DND-41 (cell line): ENCODE measurements at regions not wholly inside any gene's neighbourhood (a gene's known extent, or its start where the extent isn't known, plus 50 kb on each side); places are given as distances from the start of the nearest gene placed in this dataset.
"Not testable (repeated sequence)": the region's sequence is repeated elsewhere in the genome, so short reads cannot be mapped to it uniquely, and the experiment has no call there.

Experiments
- ATAC-seq: fragments of 200-7000 bp; cut with Tn5 transposase; 3 replicates; pipeline ENCODE4 v1.9.1; 2021; ENCODE audit warnings: low read depth; ENCODE audit not compliant: insufficient read depth
- DNase-seq: peaks from one replicate; pipeline ENCODE4 v3.0.0-alpha.2; 2020
- H2AFZ ChIP-seq: 2 replicates; pipeline ENCODE4 v1.6.0; 2012; ENCODE audit warnings: low read depth, low read length
- H3K27ac ChIP-seq: 2 replicates; pipeline ENCODE4 v1.5.1; 2012; ENCODE audit warnings: low read length, inconsistent platforms
- H3K27me3 ChIP-seq: fragments of 200-600 bp; sonication (generic); 2 replicates; pipeline ENCODE4 v1.6.0; 2012; ENCODE audit warnings: low read length, mild to moderate bottlenecking, inconsistent platforms; ENCODE audit not compliant: insufficient read depth, poor library complexity
- H3K36me3 ChIP-seq: 2 replicates; pipeline ENCODE4 v1.5.1; 2012; ENCODE audit warnings: low read length, inconsistent platforms; ENCODE audit not compliant: insufficient read depth
- H3K4me1 ChIP-seq: 2 replicates; pipeline ENCODE4 v1.5.1; 2012; ENCODE audit warnings: mild to moderate bottlenecking, low read length; ENCODE audit not compliant: insufficient read depth
- H3K4me2 ChIP-seq: 2 replicates; pipeline ENCODE4 v1.6.0; 2012; ENCODE audit warnings: mild to moderate bottlenecking, moderate library complexity, low read length, inconsistent platforms; ENCODE audit not compliant: insufficient read depth
- H3K4me3 ChIP-seq, 2 experiments: fragments of 200-600 bp in 1 of 2; shearing (Covaris generic) in 1 of 2; 2 replicates each; pipeline ENCODE4 v1.5.1; 2012 to 2016; ENCODE audit warnings: inconsistent platforms in 2 of 2, low read length in 2 of 2, mild to moderate bottlenecking in 2 of 2, low read depth in 1 of 2, moderate library complexity in 1 of 2
- H3K79me2 ChIP-seq: 2 replicates; pipeline ENCODE4 v1.6.0; 2012; ENCODE audit warnings: low read length, inconsistent platforms; ENCODE audit not compliant: insufficient read depth
- H3K9ac ChIP-seq: 2 replicates; pipeline ENCODE4 v1.6.0; 2012; ENCODE audit warnings: low read depth, mild to moderate bottlenecking, inconsistent platforms, low read length, moderate library complexity
- H3K9me3 ChIP-seq: 2 replicates; pipeline ENCODE4 v1.5.1; 2012; ENCODE audit warnings: low read length, moderate library complexity, mild to moderate bottlenecking, inconsistent platforms; ENCODE audit not compliant: insufficient read depth, severe bottlenecking
- H4K20me1 ChIP-seq: 2 replicates; pipeline ENCODE4 v1.6.0; 2012; ENCODE audit warnings: low read length; ENCODE audit not compliant: insufficient read depth

- H2AFZ ChIP-seq, H3K4me1 ChIP-seq, H3K36me3 ChIP-seq, H3K27ac ChIP-seq, H3K79me2 ChIP-seq, DNase-seq, H3K4me3 ChIP-seq, H3K27me3 ChIP-seq, ATAC-seq, H3K9me3 ChIP-seq, H3K4me2 ChIP-seq, H3K9ac ChIP-seq, H4K20me1 ChIP-seq: not testable (repeated sequence)
Measured at GRCh38 chr20:25965203-25965602, 268.6 kb upstream of the ZNF337 start.

- not testable (repeated sequence) for H3K4me3 ChIP-seq, H4K20me1 ChIP-seq, H3K9ac ChIP-seq, H3K9me3 ChIP-seq, H3K27ac ChIP-seq, H3K79me2 ChIP-seq, H2AFZ ChIP-seq, H3K27me3 ChIP-seq, H3K4me2 ChIP-seq, ATAC-seq, DNase-seq, H3K36me3 ChIP-seq, H3K4me1 ChIP-seq
Measured at GRCh38 chr20:25953876-25954275, 257.2 kb upstream of the ZNF337 start.

GRCh38 chr20:25935230-25935629, 238.6 kb upstream of the ZNF337 start:
- not testable (repeated sequence) for H3K27me3 ChIP-seq, ATAC-seq, H4K20me1 ChIP-seq, H3K9ac ChIP-seq, H3K4me1 ChIP-seq, DNase-seq, H3K36me3 ChIP-seq, H3K4me2 ChIP-seq, H3K9me3 ChIP-seq, H3K79me2 ChIP-seq, H2AFZ ChIP-seq, H3K27ac ChIP-seq, H3K4me3 ChIP-seq

- not testable (repeated sequence) for H3K79me2 ChIP-seq, ATAC-seq, H3K9me3 ChIP-seq, H2AFZ ChIP-seq, H4K20me1 ChIP-seq, H3K4me3 ChIP-seq, H3K4me1 ChIP-seq, H3K36me3 ChIP-seq, DNase-seq, H3K9ac ChIP-seq, H3K27me3 ChIP-seq, H3K4me2 ChIP-seq, H3K27ac ChIP-seq
Measured at GRCh38 chr20:25932806-25933205, 236.2 kb upstream of the ZNF337 start.

- not testable (repeated sequence) for ATAC-seq, DNase-seq
Measured at GRCh38 chr20:25932170-25932569, 235.5 kb upstream of the ZNF337 start.

GRCh38 chr20:25902321-25902720, 205.7 kb upstream of the ZNF337 start:
- H3K4me2 ChIP-seq, H3K36me3 ChIP-seq, H4K20me1 ChIP-seq, H3K9me3 ChIP-seq, H2AFZ ChIP-seq, H3K9ac ChIP-seq, H3K79me2 ChIP-seq, H3K27me3 ChIP-seq, DNase-seq, H3K4me3 ChIP-seq, ATAC-seq, H3K4me1 ChIP-seq, H3K27ac ChIP-seq: not testable (repeated sequence)

More at GRCh38 chr20:25932170-25932569, 235.5 kb upstream of the ZNF337 start:
- not testable (repeated sequence) for H3K79me2 ChIP-seq, H3K4me3 ChIP-seq, H4K20me1 ChIP-seq, H3K4me2 ChIP-seq, H3K9me3 ChIP-seq, H3K27ac ChIP-seq, H3K9ac ChIP-seq, H3K4me1 ChIP-seq, H3K27me3 ChIP-seq, H3K36me3 ChIP-seq, H2AFZ ChIP-seq

- not testable (repeated sequence) for H3K4me1 ChIP-seq, H3K4me2 ChIP-seq, H3K4me3 ChIP-seq, H3K36me3 ChIP-seq, H3K79me2 ChIP-seq, H3K9ac ChIP-seq, ATAC-seq, H2AFZ ChIP-seq, H3K9me3 ChIP-seq, H3K27ac ChIP-seq, H4K20me1 ChIP-seq, H3K27me3 ChIP-seq, DNase-seq
Measured at GRCh38 chr20:25898663-25899062, 202.0 kb upstream of the ZNF337 start.

- ATAC-seq, H3K9ac ChIP-seq, H3K4me3 ChIP-seq, H3K9me3 ChIP-seq, H2AFZ ChIP-seq, H3K27me3 ChIP-seq, DNase-seq, H3K4me2 ChIP-seq, H3K79me2 ChIP-seq, H4K20me1 ChIP-seq, H3K4me1 ChIP-seq, H3K36me3 ChIP-seq, H3K27ac ChIP-seq: not testable (repeated sequence)
Measured at GRCh38 chr20:25879096-25879495, 182.4 kb upstream of the ZNF337 start.

- DNase-seq, H2AFZ ChIP-seq, H3K27ac ChIP-seq, H4K20me1 ChIP-seq, H3K4me3 ChIP-seq, H3K79me2 ChIP-seq, ATAC-seq, H3K4me2 ChIP-seq, H3K27me3 ChIP-seq, H3K36me3 ChIP-seq, H3K9me3 ChIP-seq, H3K9ac ChIP-seq: not testable (repeated sequence)
- peaks cover 28% of the 10 kb centered on the region for H3K4me1 ChIP-seq
Measured at GRCh38 chr20:25868650-25868979, 172.0 kb upstream of the ZNF337 start.
